Tibial artery (tissue), 4 donors: ENCODE measurements at regions not wholly inside any gene's neighbourhood (a gene's known extent, or its start where the extent isn't known, plus 50 kb on each side); places are given as distances from the start of the nearest gene placed in this dataset.

Source experiments
- DNase-seq, 2 donors: peaks; one replicate each; pipeline ENCODE4 v3.0.0-alpha.2; 2019
- H3K27ac ChIP-seq, 2 donors: fragments of 200-600 bp; sonication (generic) in 1 of 2; 1 replicate in 1 of 2; 2 replicates in 1 of 2; pipeline ENCODE4 v1.5.1; 2018 to 2019; ENCODE audit warnings: mild to moderate bottlenecking in 1 of 2
- H3K27me3 ChIP-seq, 2 donors: fragments of 200-600 bp; sonication (generic) in 1 of 2; one replicate each; pipeline versions ENCODE4 v1.5.1 to v1.6.0; 2016 to 2019
- H3K36me3 ChIP-seq, 3 donors: fragments of 200-600 bp; sonication (generic) in 2 of 3; one replicate each; pipeline ENCODE4 v1.5.1; 2016 to 2019; ENCODE audit warnings: mild to moderate bottlenecking in 2 of 3
- H3K4me1 ChIP-seq, 4 donors: fragments of 200-600 bp; sonication (generic) in 2 of 4; 1 replicate in 3 of 4; 2 replicates in 1 of 4; pipeline ENCODE4 v1.5.1; 2016 to 2019
- H3K4me3 ChIP-seq, 2 donors: fragments of 200-600 bp; sonication (generic) in 1 of 2; 1 replicate in 1 of 2; 2 replicates in 1 of 2; pipeline ENCODE4 v1.5.1; 2018 to 2019; ENCODE audit warnings: mild to moderate bottlenecking in 2 of 2
- H3K9me3 ChIP-seq, 3 donors: fragments of 200-600 bp; sonication (generic) in 1 of 3; one replicate each; pipeline ENCODE4 v1.5.1; 2016 to 2019
- intact Hi-C: fragments of 100-400 bp; cut with DNase I; formaldehyde crosslinking; loops from one replicate; pipeline ENCODE4 v1.15.0; 2023; ENCODE audit warnings: low total_unique reads
- TF ChIP-seq, protein P1 (sequence below), 2 experiments: fragments of 200-600 bp in 1 of 2; fragments of 450-650 bp in 1 of 2; IDR thresholded peaks; one replicate each; pipeline ENCODE4 v1.5.1; 2017 to 2019; ENCODE audit warnings: antibody characterized with exemption in 2 of 2, mild to moderate bottlenecking in 1 of 2, moderate library complexity in 1 of 2

DNA sequence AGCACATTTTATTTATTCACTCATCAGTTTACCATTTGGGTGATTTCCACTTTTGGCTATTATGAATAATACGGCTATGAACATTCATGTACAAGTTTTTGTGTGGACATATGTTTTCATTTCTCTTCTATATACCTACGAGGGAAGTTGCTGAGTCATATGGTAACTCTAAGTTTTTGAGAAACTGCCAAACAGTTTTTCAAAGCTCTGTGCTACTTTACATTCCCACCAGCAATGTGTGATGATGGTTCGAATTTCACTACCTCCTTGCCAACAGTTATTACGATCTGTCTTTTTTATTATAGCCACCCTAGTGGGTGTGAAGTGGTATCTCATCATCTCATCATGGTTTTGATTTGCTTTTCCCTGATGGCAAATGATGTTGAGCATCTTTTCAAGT, 63.7 kb upstream of the MRTFB start:
- TF ChIP-seq, protein P1, sequence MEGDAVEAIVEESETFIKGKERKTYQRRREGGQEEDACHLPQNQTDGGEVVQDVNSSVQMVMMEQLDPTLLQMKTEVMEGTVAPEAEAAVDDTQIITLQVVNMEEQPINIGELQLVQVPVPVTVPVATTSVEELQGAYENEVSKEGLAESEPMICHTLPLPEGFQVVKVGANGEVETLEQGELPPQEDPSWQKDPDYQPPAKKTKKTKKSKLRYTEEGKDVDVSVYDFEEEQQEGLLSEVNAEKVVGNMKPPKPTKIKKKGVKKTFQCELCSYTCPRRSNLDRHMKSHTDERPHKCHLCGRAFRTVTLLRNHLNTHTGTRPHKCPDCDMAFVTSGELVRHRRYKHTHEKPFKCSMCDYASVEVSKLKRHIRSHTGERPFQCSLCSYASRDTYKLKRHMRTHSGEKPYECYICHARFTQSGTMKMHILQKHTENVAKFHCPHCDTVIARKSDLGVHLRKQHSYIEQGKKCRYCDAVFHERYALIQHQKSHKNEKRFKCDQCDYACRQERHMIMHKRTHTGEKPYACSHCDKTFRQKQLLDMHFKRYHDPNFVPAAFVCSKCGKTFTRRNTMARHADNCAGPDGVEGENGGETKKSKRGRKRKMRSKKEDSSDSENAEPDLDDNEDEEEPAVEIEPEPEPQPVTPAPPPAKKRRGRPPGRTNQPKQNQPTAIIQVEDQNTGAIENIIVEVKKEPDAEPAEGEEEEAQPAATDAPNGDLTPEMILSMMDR (IDR thresholded peaks at IDR 0.05) = no peak
- Histone ChIP-seq H3K27me3 (no peaks in the 10 kb centered on the region), H3K4me3 (no peak overlapping the region), H3K36me3 (no peaks in the 10 kb centered on the region), H3K4me1 (peaks cover 0 to 55% (median 41%) of the 10 kb centered on the region in 4 donors), H3K9me3 (no peaks in the 10 kb centered on the region), H3K27ac (peak overlapping the region in 1 of 2 donors; percentile 84)
- no peak for DNase-seq
- intact Hi-C loops = no loop called here

DNA sequence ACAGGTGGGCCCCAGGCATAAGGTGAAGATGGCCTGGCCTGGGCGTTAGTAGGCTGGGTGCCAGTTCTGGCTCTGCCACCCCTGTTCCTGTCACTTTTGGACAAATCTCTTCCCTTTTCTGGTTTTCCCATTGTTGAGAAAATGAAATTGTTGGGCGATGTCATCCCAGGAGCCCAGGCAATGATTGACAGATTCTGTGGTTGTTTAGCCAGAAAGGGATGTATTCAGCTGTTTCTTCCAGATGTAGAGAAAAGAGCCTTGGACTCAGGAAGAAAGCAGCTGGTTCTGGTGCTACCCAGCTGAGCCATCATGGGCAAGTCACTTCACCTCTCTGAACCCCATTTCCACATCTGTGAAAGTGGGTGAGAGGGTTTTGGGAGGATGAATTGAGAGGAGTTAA, 60.1 kb upstream of the MRTFB start:
- DNase-seq = no peak
- H3K4me1 ChIP-seq = peaks cover 0 to 55% (median 44%) of the 10 kb centered on the region in 4 donors
- H3K27me3 ChIP-seq = no peaks in the 10 kb centered on the region
- H3K36me3 ChIP-seq = no peaks in the 10 kb centered on the region
- H3K27ac ChIP-seq = no peak overlapping the region
- no peaks in the 10 kb centered on the region for H3K9me3 ChIP-seq
- intact Hi-C loops = no loop called here
- TF ChIP-seq, protein P1 (IDR thresholded peaks at IDR 0.05) = no peak
- no peak overlapping the region for H3K4me3 ChIP-seq

DNA sequence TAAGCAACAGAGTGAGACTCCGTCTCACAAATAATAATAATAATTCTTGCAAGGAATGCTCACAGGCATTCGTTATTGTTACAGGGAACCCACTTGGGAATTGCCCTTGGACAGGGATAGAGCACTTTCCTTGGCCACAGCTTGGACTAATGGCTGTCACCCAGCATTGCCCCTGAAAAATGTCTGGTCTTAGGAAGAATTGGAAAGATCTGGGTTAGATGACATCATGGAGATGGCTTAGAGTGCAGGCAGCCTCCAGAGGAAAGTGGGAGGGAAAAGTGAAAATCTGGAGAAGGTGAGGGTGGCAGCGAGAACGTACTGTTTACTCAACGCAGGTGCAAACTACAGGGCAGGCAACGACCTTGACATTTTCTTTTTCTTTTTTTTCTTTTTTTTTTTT, 59.3 kb upstream of the MRTFB start:
- Histone ChIP-seq H3K27me3 (no peaks in the 10 kb centered on the region), H3K36me3 (no peaks in the 10 kb centered on the region), H3K27ac (peak overlapping the region in 1 of 2 donors; percentile 38), H3K4me3 (no peak overlapping the region), H3K4me1 (peaks cover 0 to 58% (median 51%) of the 10 kb centered on the region in 4 donors), H3K9me3 (no peaks in the 10 kb centered on the region)
- TF ChIP-seq, protein P1 (IDR thresholded peaks at IDR 0.05) = no peak
- intact Hi-C loops = no loop called here
- no peak for DNase-seq

DNA sequence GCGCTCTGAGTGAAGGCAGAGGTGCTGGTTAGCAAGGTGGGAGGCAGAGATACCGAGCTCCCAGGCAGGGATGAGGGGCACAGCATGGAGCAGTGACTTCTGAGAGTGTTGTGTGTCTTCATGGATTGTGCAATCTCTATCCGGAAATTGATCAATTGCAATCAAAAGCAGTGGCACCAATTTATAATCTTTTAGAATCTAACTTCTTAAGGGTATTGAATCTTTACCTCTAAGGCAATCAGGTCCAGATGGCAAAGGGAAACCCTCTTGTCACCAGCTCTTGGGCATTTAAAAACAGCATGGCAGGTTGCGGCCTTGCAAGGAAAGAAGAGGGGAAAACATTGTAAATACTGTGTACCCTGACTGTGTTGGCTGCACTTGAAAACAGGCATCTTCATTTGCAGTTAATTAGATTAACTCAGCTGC, 58.0 kb upstream of the MRTFB start:
- Histone ChIP-seq H3K9me3 (no peaks in the 10 kb centered on the region), H3K4me1 (peaks cover 0 to 64% (median 54%) of the 10 kb centered on the region in 4 donors), H3K27me3 (no peaks in the 10 kb centered on the region), H3K4me3 (peak overlapping the region in 1 of 2 donors; percentile 18), H3K36me3 (no peaks in the 10 kb centered on the region), H3K27ac (peak overlapping the region; percentile 76 to 79)
- TF ChIP-seq, protein P1 (IDR thresholded peaks at IDR 0.05) = no peak
- intact Hi-C loops = no loop called here
- DNase-seq = no peak

DNA sequence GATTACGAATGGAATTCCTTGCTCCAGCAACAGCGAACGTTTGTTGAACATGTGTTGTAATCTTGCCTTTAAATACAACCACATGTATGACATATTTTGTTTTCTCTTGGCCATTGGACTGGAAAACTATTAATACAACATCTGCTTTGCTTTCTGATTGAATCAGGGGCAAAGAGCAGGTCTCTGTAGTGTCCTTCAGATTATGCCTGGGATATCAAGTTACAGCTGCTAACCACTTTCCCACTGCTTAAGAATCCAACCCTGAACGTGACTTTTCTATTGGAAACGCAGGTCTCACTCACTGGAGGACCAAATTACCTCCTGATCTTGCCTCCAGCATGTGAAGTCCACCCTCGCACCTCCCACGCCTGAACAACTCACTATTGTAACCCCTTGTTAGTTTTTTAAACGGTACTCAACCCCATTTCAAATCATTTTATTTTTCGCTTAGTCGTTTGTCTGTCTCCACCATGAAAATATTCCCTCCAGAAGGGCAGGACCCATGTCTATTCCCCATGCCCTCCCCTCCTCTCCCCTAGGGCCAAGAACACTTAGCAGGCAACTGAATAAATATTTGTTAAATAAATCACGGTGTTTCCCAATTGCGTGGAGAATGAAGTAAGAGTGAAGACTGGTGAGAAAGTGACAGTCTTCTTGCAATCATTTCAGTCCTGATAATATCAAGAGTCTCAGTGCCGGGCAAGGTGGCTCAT, 57.4 kb upstream of the MRTFB start:
- H3K4me3 ChIP-seq = peak overlapping the region in 1 of 2 donors; percentile 18
- H3K9me3 ChIP-seq = no peaks in the 10 kb centered on the region
- peak overlapping the region; percentile 76 to 79 for H3K27ac ChIP-seq
- H3K4me1 ChIP-seq = peaks cover 0 to 69% (median 60%) of the 10 kb centered on the region in 4 donors
- H3K36me3 ChIP-seq = no peaks in the 10 kb centered on the region
- intact Hi-C loops = no loop called here
- peak; percentile 60 to 75 for DNase-seq
- no peaks in the 10 kb centered on the region for H3K27me3 ChIP-seq
- TF ChIP-seq, protein P1 (IDR thresholded peaks at IDR 0.05) = no peak
